ENCODE measurements at regions not wholly inside any gene's neighbourhood (a gene's known extent, or its start where the extent isn't known, plus 50 kb on each side); places are given as distances from the start of the nearest gene placed in this dataset.

- TF ChIP-seq, protein P1, sequence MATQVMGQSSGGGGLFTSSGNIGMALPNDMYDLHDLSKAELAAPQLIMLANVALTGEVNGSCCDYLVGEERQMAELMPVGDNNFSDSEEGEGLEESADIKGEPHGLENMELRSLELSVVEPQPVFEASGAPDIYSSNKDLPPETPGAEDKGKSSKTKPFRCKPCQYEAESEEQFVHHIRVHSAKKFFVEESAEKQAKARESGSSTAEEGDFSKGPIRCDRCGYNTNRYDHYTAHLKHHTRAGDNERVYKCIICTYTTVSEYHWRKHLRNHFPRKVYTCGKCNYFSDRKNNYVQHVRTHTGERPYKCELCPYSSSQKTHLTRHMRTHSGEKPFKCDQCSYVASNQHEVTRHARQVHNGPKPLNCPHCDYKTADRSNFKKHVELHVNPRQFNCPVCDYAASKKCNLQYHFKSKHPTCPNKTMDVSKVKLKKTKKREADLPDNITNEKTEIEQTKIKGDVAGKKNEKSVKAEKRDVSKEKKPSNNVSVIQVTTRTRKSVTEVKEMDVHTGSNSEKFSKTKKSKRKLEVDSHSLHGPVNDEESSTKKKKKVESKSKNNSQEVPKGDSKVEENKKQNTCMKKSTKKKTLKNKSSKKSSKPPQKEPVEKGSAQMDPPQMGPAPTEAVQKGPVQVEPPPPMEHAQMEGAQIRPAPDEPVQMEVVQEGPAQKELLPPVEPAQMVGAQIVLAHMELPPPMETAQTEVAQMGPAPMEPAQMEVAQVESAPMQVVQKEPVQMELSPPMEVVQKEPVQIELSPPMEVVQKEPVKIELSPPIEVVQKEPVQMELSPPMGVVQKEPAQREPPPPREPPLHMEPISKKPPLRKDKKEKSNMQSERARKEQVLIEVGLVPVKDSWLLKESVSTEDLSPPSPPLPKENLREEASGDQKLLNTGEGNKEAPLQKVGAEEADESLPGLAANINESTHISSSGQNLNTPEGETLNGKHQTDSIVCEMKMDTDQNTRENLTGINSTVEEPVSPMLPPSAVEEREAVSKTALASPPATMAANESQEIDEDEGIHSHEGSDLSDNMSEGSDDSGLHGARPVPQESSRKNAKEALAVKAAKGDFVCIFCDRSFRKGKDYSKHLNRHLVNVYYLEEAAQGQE (tag by site-specific recombination; IDR thresholded peaks at IDR 0.05) = no peak
- TF ChIP-seq CTCF (tag by site-specific recombination; IDR thresholded peaks at IDR 0.05) = no peak
- no peak for TF ChIP-seq ZNF530 (tag by site-specific recombination; IDR thresholded peaks at IDR 0.05; ENCODE audit: low read depth)
- no peak for TF ChIP-seq ZNF248 (tag by site-specific recombination; IDR thresholded peaks at IDR 0.05)
- TF ChIP-seq ZNF529 (tag by site-specific recombination; IDR thresholded peaks at IDR 0.05; ENCODE audit: insufficient replicate concordance) = no peak
- TF ChIP-seq ZNF155 (tag by site-specific recombination; IDR thresholded peaks at IDR 0.05) = no peak
- TF ChIP-seq TCF7L2 (IDR thresholded peaks at IDR 0.05; ENCODE audit: borderline replicate concordance, low read depth, low read length) = no peak
- TF ChIP-seq KLF9 (tag by site-specific recombination; IDR thresholded peaks at IDR 0.05; ENCODE audit: low read depth) = no peak
- TF ChIP-seq, protein P2, sequence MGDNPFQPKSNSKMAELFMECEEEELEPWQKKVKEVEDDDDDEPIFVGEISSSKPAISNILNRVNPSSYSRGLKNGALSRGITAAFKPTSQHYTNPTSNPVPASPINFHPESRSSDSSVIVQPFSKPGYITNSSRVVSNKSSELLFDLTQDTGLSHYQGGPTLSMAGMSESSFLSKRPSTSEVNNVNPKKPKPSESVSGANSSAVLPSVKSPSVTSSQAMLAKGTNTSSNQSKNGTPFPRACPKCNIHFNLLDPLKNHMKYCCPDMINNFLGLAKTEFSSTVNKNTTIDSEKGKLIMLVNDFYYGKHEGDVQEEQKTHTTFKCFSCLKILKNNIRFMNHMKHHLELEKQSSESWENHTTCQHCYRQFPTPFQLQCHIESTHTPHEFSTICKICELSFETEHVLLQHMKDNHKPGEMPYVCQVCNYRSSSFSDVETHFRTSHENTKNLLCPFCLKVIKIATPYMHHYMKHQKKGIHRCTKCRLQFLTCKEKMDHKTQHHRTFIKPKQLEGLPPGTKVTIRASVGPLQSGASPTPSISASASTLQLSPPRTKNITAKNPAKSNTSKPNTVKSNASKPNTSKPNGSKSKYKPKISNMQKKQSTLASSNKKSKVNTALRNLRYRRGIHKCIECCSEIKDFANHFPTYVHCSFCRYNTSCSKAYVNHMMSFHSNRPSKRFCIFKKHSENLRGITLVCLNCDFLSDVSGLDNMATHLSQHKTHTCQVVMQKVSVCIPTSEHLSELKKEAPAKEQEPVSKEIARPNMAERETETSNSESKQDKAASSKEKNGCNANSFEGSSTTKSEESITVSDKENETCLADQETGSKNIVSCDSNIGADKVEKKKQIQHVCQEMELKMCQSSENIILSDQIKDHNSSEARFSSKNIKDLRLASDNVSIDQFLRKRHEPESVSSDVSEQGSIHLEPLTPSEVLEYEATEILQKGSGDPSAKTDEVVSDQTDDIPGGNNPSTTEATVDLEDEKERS (tag by site-specific recombination; IDR thresholded peaks at IDR 0.05) = no peak
Observed at GRCh38 chr9:95610006-95610785, 93.4 kb upstream of the PTCH1 start.
